ENCODE measurements at regions not wholly inside any gene's neighbourhood (a gene's known extent, or its start where the extent isn't known, plus 50 kb on each side); places are given as distances from the start of the nearest gene placed in this dataset.

- no peak for DNase-seq
These were observed 87.5 kb upstream of the NAA20 start for GRCh38 chr20:19929481-19930145.

- no peak for DNase-seq
These were observed 86.7 kb upstream of the NAA20 start for GRCh38 chr20:19930426-19930825.

- DNase-seq, result no peak
These were observed 84.9 kb upstream of the NAA20 start for GRCh38 chr20:19932170-19932667.

- no peak for DNase-seq
These were observed 82.2 kb upstream of the NAA20 start for GRCh38 chr20:19934792-19935491.

- DNase-seq, result no peak
These were observed 81.3 kb upstream of the NAA20 start for GRCh38 chr20:19935842-19936241.

GRCh38 chr20:19936466-19937200 lies 80.5 kb upstream of the NAA20 start:
- DNase-seq, result no peak

- peak; percentile 35 for DNase-seq
These were observed 79.9 kb upstream of the NAA20 start for GRCh38 chr20:19937218-19937617.

- peak; percentile 85 for DNase-seq
These were observed 79.3 kb upstream of the NAA20 start for GRCh38 chr20:19937651-19938420.

- DNase-seq, result no peak
These were observed 78.6 kb upstream of the NAA20 start for GRCh38 chr20:19938421-19939090.

- DNase-seq, result no peak
These were observed 76.1 kb upstream of the NAA20 start for GRCh38 chr20:19940988-19941460.

GRCh38 chr20:19942611-19943010 lies 74.6 kb upstream of the NAA20 start:
- DNase-seq, result no peak

GRCh38 chr20:19943061-19943521 lies 74.1 kb upstream of the NAA20 start:
- no peak for DNase-seq

- peak; percentile 80 for DNase-seq
These were observed 72.2 kb upstream of the NAA20 start for GRCh38 chr20:19944772-19945459.

- no peak for DNase-seq
These were observed 71.2 kb upstream of the NAA20 start for GRCh38 chr20:19945732-19946670.

GRCh38 chr20:19947611-19948264 lies 69.4 kb upstream of the NAA20 start:
- DNase-seq, result peak; percentile 72

GRCh38 chr20:19949195-19949867 lies 67.8 kb upstream of the NAA20 start:
- no peak for DNase-seq

GRCh38 chr20:19950042-19950441 lies 67.1 kb upstream of the NAA20 start:
- DNase-seq, result no peak

GRCh38 chr20:19952392-19952791 lies 64.8 kb upstream of the NAA20 start:
- peak; percentile 50 for DNase-seq

GRCh38 chr20:19953606-19954005 lies 63.6 kb upstream of the NAA20 start:
- DNase-seq, result no peak

Measured in activated CD4-positive, alpha-beta T cell treated with anti-CD3 and anti-CD28 coated beads, Interleukin-2, amount 50 U/mL, for 16 hours (primary cell).